GM18505 (cell line): ENCODE measurements at regions not wholly inside any gene's neighbourhood (a gene's known extent, or its start where the extent isn't known, plus 50 kb on each side); places are given as distances from the start of the nearest gene placed in this dataset.
"Not testable (repeated sequence)": the region's sequence is repeated elsewhere in the genome, so short reads cannot be mapped to it uniquely, and the experiment has no call there.

Experiments
- ATAC-seq: cut with Tn5 transposase; IDR thresholded peaks from one replicate; pipeline ENCODE4 v1.9.1; 2021; ENCODE audit not compliant: unreplicated experiment
- POLR2A ChIP-seq: IDR thresholded peaks from 4 replicates; pipeline ENCODE4 v1.6.1; 2011; ENCODE audit warnings: borderline replicate concordance; ENCODE audit not compliant: insufficient read depth, insufficient read length; ENCODE audit errors: extremely low read depth

DNA sequence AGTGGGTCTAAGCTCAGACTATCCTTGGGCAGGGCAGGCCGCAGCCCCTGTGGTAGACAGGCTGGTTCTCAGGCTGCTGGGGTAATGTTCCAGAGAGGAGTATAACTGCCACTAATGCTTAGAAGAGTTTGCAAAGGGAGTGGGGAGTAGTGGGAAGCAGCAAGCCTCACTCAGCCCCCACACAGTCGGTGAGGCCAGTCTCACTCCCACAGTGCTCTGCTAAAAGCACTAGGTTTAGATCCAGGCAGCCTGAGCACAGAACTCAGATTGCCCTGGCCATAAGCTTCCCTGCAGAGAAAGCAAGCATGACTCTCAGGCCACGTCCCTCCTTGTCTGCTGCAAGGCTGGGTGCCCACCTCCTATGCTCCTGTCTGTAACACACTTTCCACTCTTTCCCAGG lies 69.4 kb upstream of the HCN1 start:
- no peak for TF ChIP-seq POLR2A
- no peak for ATAC-seq

DNA sequence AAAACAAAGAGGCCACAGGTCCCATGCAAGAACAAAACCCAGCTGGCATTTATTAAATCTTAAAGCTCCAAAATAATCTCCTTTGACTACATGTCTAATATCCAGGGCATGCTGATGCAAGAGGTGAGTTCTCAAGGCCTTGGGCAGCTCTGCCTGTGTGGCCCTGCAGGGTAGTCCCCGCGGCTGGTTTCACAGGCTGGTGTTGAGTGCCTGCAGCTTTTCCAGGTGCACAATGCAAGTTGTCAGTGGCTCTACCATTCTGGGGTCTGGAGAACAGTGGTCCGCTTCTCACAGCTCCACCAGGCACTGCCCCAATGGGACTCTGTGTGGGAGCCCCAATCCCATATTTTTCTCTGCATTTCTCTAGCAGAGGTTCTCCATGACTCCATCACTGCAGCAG lies 54.4 kb upstream of the HCN1 start:
- no peak for ATAC-seq
- no peak for TF ChIP-seq POLR2A

- not testable (repeated sequence) for ATAC-seq
Observed at GRCh38 chr5:45748511-45748910, 52.3 kb upstream of the HCN1 start.
